ENCODE measurements at regions not wholly inside any gene's neighbourhood (a gene's known extent, or its start where the extent isn't known, plus 50 kb on each side); places are given as distances from the start of the nearest gene placed in this dataset.

- Histone ChIP-seq H3K9me3 (no peaks in the 10 kb centered on the region), H3K36me3 (ENCODE audit: control insufficient read depth in 2 of 2, extremely low read depth in 1 of 2, insufficient read depth in 1 of 2, low read length in 1 of 2) (no peaks in the 10 kb centered on the region), H3K27me3 (replicated peaks in 1 of 2; ENCODE audit: control insufficient read depth in 2 of 2, extremely low read depth in 1 of 2, insufficient read depth in 2 of 2, low read length in 1 of 2) (peaks cover 0 to 44% of the 10 kb centered on the region in 2 experiments), H3K27ac (ENCODE audit: low read length) (no peak overlapping the region), H3K4me1 (ENCODE audit: control insufficient read depth in 1 of 2, extremely low read depth in 1 of 2, insufficient read depth in 2 of 2, low read length in 2 of 2) (no peaks in the 10 kb centered on the region), H3K4me3 (ENCODE audit: control insufficient read depth in 1 of 2, extremely low read depth in 1 of 2, low read length in 1 of 2) (no peak overlapping the region)
- H3K4me1 Mint-ChIP-seq: no peaks in the 10 kb centered on the region
- POLR2A ChIA-PET: no interaction called here
- H3K4me3 Mint-ChIP-seq: no peak overlapping the region
- no peaks in the 10 kb centered on the region for H3K9me3 Mint-ChIP-seq
- WGBS (ENCODE audit: insufficient coverage): 83% methylated on average over 5 of the region's 14 CpGs
- H3K27ac Mint-ChIP-seq: no peak overlapping the region
- H3K36me3 Mint-ChIP-seq: no peaks in the 10 kb centered on the region
- H3K27me3 Mint-ChIP-seq: peaks cover 14 to 26% of the 10 kb centered on the region in 2 donors
- CTCF ChIA-PET: no interaction called here
- ATAC-seq (replicated peaks in 1 of 4) (no peak), DNase-seq (peak in 1 of 35 experiments; percentile 2)
Observed at GRCh38 chr22:48890693-48891554, 936.7 kb downstream of the BRD1 start.

- WGBS (ENCODE audit: insufficient coverage): 68% methylated on average over 16 of the region's 22 CpGs
- H3K36me3 ChIP-seq (ENCODE audit: control insufficient read depth in 2 of 2, extremely low read depth in 1 of 2, insufficient read depth in 1 of 2, low read length in 1 of 2): no peaks in the 10 kb centered on the region
- Mint-ChIP-seq H3K4me3 (no peak overlapping the region), H3K36me3 (no peaks in the 10 kb centered on the region), H3K4me1 (no peaks in the 10 kb centered on the region), H3K9me3 (no peaks in the 10 kb centered on the region), H3K27me3 (peaks cover 12 to 20% of the 10 kb centered on the region in 2 donors), H3K27ac (no peak overlapping the region)
- peaks cover 0 to 46% of the 10 kb centered on the region in 2 experiments for H3K27me3 ChIP-seq (replicated peaks in 1 of 2; ENCODE audit: control insufficient read depth in 2 of 2, extremely low read depth in 1 of 2, insufficient read depth in 2 of 2, low read length in 1 of 2)
- H3K4me3 ChIP-seq (ENCODE audit: control insufficient read depth in 1 of 2, extremely low read depth in 1 of 2, low read length in 1 of 2): no peak overlapping the region
- ChIA-PET POLR2A (no interaction called here), CTCF (no interaction called here)
- peak in 1 of 35 experiments; percentile 18 for DNase-seq
- no peaks in the 10 kb centered on the region for H3K9me3 ChIP-seq
- no peak for ATAC-seq (replicated peaks in 1 of 4)
- no peaks in the 10 kb centered on the region for H3K4me1 ChIP-seq (ENCODE audit: control insufficient read depth in 1 of 2, extremely low read depth in 1 of 2, insufficient read depth in 2 of 2, low read length in 2 of 2)
- no peak overlapping the region for H3K27ac ChIP-seq (ENCODE audit: low read length)
Observed at GRCh38 chr22:48889887-48890692, 937.6 kb downstream of the BRD1 start.

GRCh38 chr22:48889209-48889830, 938.4 kb downstream of the BRD1 start:
- Mint-ChIP-seq H3K4me3 (no peak overlapping the region), H3K36me3 (no peaks in the 10 kb centered on the region), H3K9me3 (no peaks in the 10 kb centered on the region), H3K4me1 (no peaks in the 10 kb centered on the region), H3K27me3 (peaks cover 14 to 17% of the 10 kb centered on the region in 2 donors), H3K27ac (no peak overlapping the region)
- Histone ChIP-seq H3K27ac (ENCODE audit: low read length) (no peak overlapping the region), H3K4me3 (ENCODE audit: control insufficient read depth in 1 of 2, extremely low read depth in 1 of 2, low read length in 1 of 2) (no peak overlapping the region), H3K27me3 (replicated peaks in 1 of 2; ENCODE audit: control insufficient read depth in 2 of 2, extremely low read depth in 1 of 2, insufficient read depth in 2 of 2, low read length in 1 of 2) (peaks cover 0 to 43% of the 10 kb centered on the region in 2 experiments), H3K4me1 (ENCODE audit: control insufficient read depth in 1 of 2, extremely low read depth in 1 of 2, insufficient read depth in 2 of 2, low read length in 2 of 2) (no peaks in the 10 kb centered on the region), H3K9me3 (no peaks in the 10 kb centered on the region), H3K36me3 (ENCODE audit: control insufficient read depth in 2 of 2, extremely low read depth in 1 of 2, insufficient read depth in 1 of 2, low read length in 1 of 2) (no peaks in the 10 kb centered on the region)
- WGBS (ENCODE audit: insufficient coverage): 88% methylated on average over 8 of the region's 14 CpGs
- no peak for ATAC-seq (replicated peaks in 1 of 4)
- ChIA-PET CTCF (no interaction called here), POLR2A (no interaction called here)
- DNase-seq: peak in 1 of 35 experiments; percentile 10

GRCh38 chr22:48888466-48889208, 939.0 kb downstream of the BRD1 start:
- CTCF ChIA-PET: no interaction called here
- peak in 1 of 35 experiments; percentile 17 for DNase-seq
- H3K4me3 Mint-ChIP-seq: no peak overlapping the region

GRCh38 chr22:48887394-48888332, 940.0 kb downstream of the BRD1 start:
- no peaks in the 10 kb centered on the region for H3K36me3 ChIP-seq (ENCODE audit: control insufficient read depth in 2 of 2, extremely low read depth in 1 of 2, insufficient read depth in 1 of 2, low read length in 1 of 2)
- no peaks in the 10 kb centered on the region for H3K4me1 Mint-ChIP-seq
- H3K27me3 ChIP-seq (replicated peaks in 1 of 2; ENCODE audit: control insufficient read depth in 2 of 2, extremely low read depth in 1 of 2, insufficient read depth in 2 of 2, low read length in 1 of 2): peaks cover 0 to 38% of the 10 kb centered on the region in 2 experiments
- no peak for ATAC-seq (replicated peaks in 1 of 4)
- peak in 1 of 35 experiments; percentile 7 for DNase-seq
- no peak overlapping the region for H3K4me3 Mint-ChIP-seq
- H3K4me3 ChIP-seq (ENCODE audit: control insufficient read depth in 1 of 2, extremely low read depth in 1 of 2, low read length in 1 of 2): no peak overlapping the region
- H3K36me3 Mint-ChIP-seq: no peaks in the 10 kb centered on the region
- H3K9me3 Mint-ChIP-seq: no peaks in the 10 kb centered on the region
- no peak overlapping the region for H3K27ac ChIP-seq (ENCODE audit: low read length)
- WGBS (ENCODE audit: insufficient coverage): 84% methylated on average over 3 of the region's 3 CpGs
- H3K27me3 Mint-ChIP-seq: peaks cover 9 to 11% of the 10 kb centered on the region in 2 donors
- no peaks in the 10 kb centered on the region for H3K4me1 ChIP-seq (ENCODE audit: control insufficient read depth in 1 of 2, extremely low read depth in 1 of 2, insufficient read depth in 2 of 2, low read length in 2 of 2)
- H3K27ac Mint-ChIP-seq: no peak overlapping the region
- no peaks in the 10 kb centered on the region for H3K9me3 ChIP-seq
- CTCF ChIA-PET: no interaction called here
- POLR2A ChIA-PET: no interaction called here

More at GRCh38 chr22:48888466-48889208, 939.0 kb downstream of the BRD1 start:
- Mint-ChIP-seq H3K36me3 (no peaks in the 10 kb centered on the region), H3K27me3 (peaks cover 16 to 17% of the 10 kb centered on the region in 2 donors), H3K4me1 (no peaks in the 10 kb centered on the region), H3K27ac (no peak overlapping the region), H3K9me3 (no peaks in the 10 kb centered on the region)
- no peaks in the 10 kb centered on the region for H3K36me3 ChIP-seq (ENCODE audit: control insufficient read depth in 2 of 2, extremely low read depth in 1 of 2, insufficient read depth in 1 of 2, low read length in 1 of 2)
- no peak overlapping the region for H3K27ac ChIP-seq (ENCODE audit: low read length)
- no peak overlapping the region for H3K4me3 ChIP-seq (ENCODE audit: control insufficient read depth in 1 of 2, extremely low read depth in 1 of 2, low read length in 1 of 2)
- no peaks in the 10 kb centered on the region for H3K9me3 ChIP-seq
- POLR2A ChIA-PET: no interaction called here
- H3K27me3 ChIP-seq (replicated peaks in 1 of 2; ENCODE audit: control insufficient read depth in 2 of 2, extremely low read depth in 1 of 2, insufficient read depth in 2 of 2, low read length in 1 of 2): peaks cover 0 to 41% of the 10 kb centered on the region in 2 experiments
- no peak for ATAC-seq (replicated peaks in 1 of 4)
- H3K4me1 ChIP-seq (ENCODE audit: control insufficient read depth in 1 of 2, extremely low read depth in 1 of 2, insufficient read depth in 2 of 2, low read length in 2 of 2): no peaks in the 10 kb centered on the region
- WGBS (ENCODE audit: insufficient coverage): 89% methylated on average over 10 of the region's 14 CpGs

Measured in T-cell (primary cell).